ENCODE measurements at regions not wholly inside any gene's neighbourhood (a gene's known extent, or its start where the extent isn't known, plus 50 kb on each side); places are given as distances from the start of the nearest gene placed in this dataset.
"Not testable (repeated sequence)": the region's sequence is repeated elsewhere in the genome, so short reads cannot be mapped to it uniquely, and the experiment has no call there.

- no peaks in the 10 kb centered on the region for H3K27me3 ChIP-seq (ENCODE audit: control insufficient read depth, insufficient read depth, low read length)
- DNase-seq (ENCODE audit: low read depth, low spot score), result no peak
- no peaks in the 10 kb centered on the region for H3K4me1 ChIP-seq (ENCODE audit: control insufficient read depth, insufficient read depth, low read length)
- no peak overlapping the region for H3K27ac ChIP-seq (ENCODE audit: low read length)
- no peaks in the 10 kb centered on the region for H3K36me3 ChIP-seq (ENCODE audit: control insufficient read depth, insufficient read depth, low read length)
- H3K4me3 ChIP-seq (ENCODE audit: low read length), result no peak overlapping the region
- H3K9me3 ChIP-seq (ENCODE audit: control insufficient read depth, insufficient read depth, low read length), result no peaks in the 10 kb centered on the region
- no CpG with 5 or more reads among the region's 21 CpGs for WGBS (ENCODE audit: insufficient coverage, insufficient read length)
Measured at GRCh38 chr20:26277339-26277738, 580.7 kb upstream of the ZNF337 start.

DNA sequence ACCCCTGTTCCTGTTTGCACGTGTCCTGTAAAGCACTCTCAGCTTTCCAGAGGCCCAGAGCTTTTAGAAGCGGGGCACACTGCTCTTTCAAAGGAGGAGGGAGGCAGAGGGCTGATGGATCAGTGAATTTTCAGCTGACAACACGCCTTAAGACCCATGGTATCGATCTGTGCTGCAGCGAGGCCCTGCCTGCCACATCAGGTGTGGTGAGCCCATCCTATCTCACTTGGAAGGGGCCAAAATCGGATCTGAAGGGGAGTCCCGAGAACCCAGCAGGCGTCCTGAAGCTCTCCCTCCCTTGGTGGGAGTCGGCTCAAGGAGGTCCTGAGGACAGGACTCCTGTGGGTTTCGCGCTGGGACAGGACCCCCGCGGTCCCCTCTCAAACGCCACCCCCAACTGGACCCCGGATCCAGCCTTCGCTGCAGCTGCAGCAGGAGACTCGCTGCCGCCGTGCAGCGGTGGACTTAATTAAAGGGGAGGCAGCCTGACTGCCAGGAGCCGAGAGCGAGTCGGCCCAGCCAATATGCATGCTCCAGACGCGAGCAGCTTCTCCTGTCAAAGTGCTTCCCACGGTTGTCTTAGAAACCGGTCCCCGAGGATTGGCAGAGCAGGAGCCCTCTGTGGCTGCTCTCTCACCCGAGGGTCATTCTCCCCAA lies 580.0 kb upstream of the ZNF337 start:
- DNase-seq (ENCODE audit: low read depth, low spot score), result no peak

GRCh38 chr20:26268762-26269161 lies 572.1 kb upstream of the ZNF337 start:
- not testable (repeated sequence) for H3K4me3 ChIP-seq (ENCODE audit: low read length); H3K4me1 ChIP-seq (ENCODE audit: control insufficient read depth, insufficient read depth, low read length); H3K9me3 ChIP-seq (ENCODE audit: control insufficient read depth, insufficient read depth, low read length); H3K36me3 ChIP-seq (ENCODE audit: control insufficient read depth, insufficient read depth, low read length); H3K27me3 ChIP-seq (ENCODE audit: control insufficient read depth, insufficient read depth, low read length); DNase-seq (ENCODE audit: low read depth, low spot score); H3K27ac ChIP-seq (ENCODE audit: low read length)
- WGBS (ENCODE audit: insufficient coverage, insufficient read length), result no CpG with 5 or more reads among the region's 3 CpGs

More for the DNA sequence above, 580.0 kb upstream of the ZNF337 start:
- H3K27me3 ChIP-seq (ENCODE audit: control insufficient read depth, insufficient read depth, low read length), result no peaks in the 10 kb centered on the region
- H3K4me3 ChIP-seq (ENCODE audit: low read length), result no peak overlapping the region
- no peaks in the 10 kb centered on the region for H3K36me3 ChIP-seq (ENCODE audit: control insufficient read depth, insufficient read depth, low read length)
- no peaks in the 10 kb centered on the region for H3K9me3 ChIP-seq (ENCODE audit: control insufficient read depth, insufficient read depth, low read length)
- no peaks in the 10 kb centered on the region for H3K4me1 ChIP-seq (ENCODE audit: control insufficient read depth, insufficient read depth, low read length)
- no peak overlapping the region for H3K27ac ChIP-seq (ENCODE audit: low read length)
- WGBS (ENCODE audit: insufficient coverage, insufficient read length), result no CpG with 5 or more reads among the region's 29 CpGs

GRCh38 chr20:26260925-26261324 lies 564.3 kb upstream of the ZNF337 start:
- not testable (repeated sequence) for H3K9me3 ChIP-seq (ENCODE audit: control insufficient read depth, insufficient read depth, low read length); H3K4me1 ChIP-seq (ENCODE audit: control insufficient read depth, insufficient read depth, low read length); DNase-seq (ENCODE audit: low read depth, low spot score); H3K36me3 ChIP-seq (ENCODE audit: control insufficient read depth, insufficient read depth, low read length); H3K4me3 ChIP-seq (ENCODE audit: low read length); H3K27me3 ChIP-seq (ENCODE audit: control insufficient read depth, insufficient read depth, low read length); H3K27ac ChIP-seq (ENCODE audit: low read length)
- no CpG with 5 or more reads among the region's 2 CpGs for WGBS (ENCODE audit: insufficient coverage, insufficient read length)

GRCh38 chr20:26252311-26252975 lies 555.8 kb upstream of the ZNF337 start:
- DNase-seq (ENCODE audit: low read depth, low spot score); H3K27ac ChIP-seq (ENCODE audit: low read length); H3K36me3 ChIP-seq (ENCODE audit: control insufficient read depth, insufficient read depth, low read length); H3K27me3 ChIP-seq (ENCODE audit: control insufficient read depth, insufficient read depth, low read length); H3K9me3 ChIP-seq (ENCODE audit: control insufficient read depth, insufficient read depth, low read length); H3K4me3 ChIP-seq (ENCODE audit: low read length); H3K4me1 ChIP-seq (ENCODE audit: control insufficient read depth, insufficient read depth, low read length): not testable (repeated sequence)
- WGBS (ENCODE audit: insufficient coverage, insufficient read length), result no CpG with 5 or more reads among the region's 8 CpGs

DNA sequence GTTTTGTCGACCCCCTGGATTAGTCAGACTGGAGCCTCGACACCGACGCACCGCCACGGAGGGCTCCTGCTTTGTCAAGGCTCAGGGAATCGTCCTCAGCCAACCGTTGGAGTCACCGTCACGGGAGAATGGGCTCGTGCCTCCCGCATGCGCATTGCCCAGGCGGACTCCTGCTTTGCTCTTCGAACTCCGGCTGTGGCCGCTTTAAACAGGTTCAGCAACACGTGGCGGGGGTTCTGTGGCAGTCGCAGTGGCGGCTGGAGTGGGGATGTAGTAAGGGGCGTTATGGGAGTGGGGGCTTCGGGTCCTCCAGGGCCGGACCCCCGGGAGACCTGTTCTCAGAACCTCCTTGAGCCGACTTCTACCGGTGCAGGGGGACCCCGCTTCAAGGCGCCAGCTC lies 554.7 kb upstream of the ZNF337 start:
- not testable (repeated sequence) for H3K36me3 ChIP-seq (ENCODE audit: control insufficient read depth, insufficient read depth, low read length); H3K4me3 ChIP-seq (ENCODE audit: low read length); H3K27ac ChIP-seq (ENCODE audit: low read length); DNase-seq (ENCODE audit: low read depth, low spot score); H3K4me1 ChIP-seq (ENCODE audit: control insufficient read depth, insufficient read depth, low read length); H3K9me3 ChIP-seq (ENCODE audit: control insufficient read depth, insufficient read depth, low read length); H3K27me3 ChIP-seq (ENCODE audit: control insufficient read depth, insufficient read depth, low read length)
- no CpG with 5 or more reads among the region's 29 CpGs for WGBS (ENCODE audit: insufficient coverage, insufficient read length)

- not testable (repeated sequence) for DNase-seq (ENCODE audit: low read depth, low spot score); H3K27me3 ChIP-seq (ENCODE audit: control insufficient read depth, insufficient read depth, low read length); H3K9me3 ChIP-seq (ENCODE audit: control insufficient read depth, insufficient read depth, low read length); H3K27ac ChIP-seq (ENCODE audit: low read length); H3K4me1 ChIP-seq (ENCODE audit: control insufficient read depth, insufficient read depth, low read length); H3K36me3 ChIP-seq (ENCODE audit: control insufficient read depth, insufficient read depth, low read length); H3K4me3 ChIP-seq (ENCODE audit: low read length)
- WGBS (ENCODE audit: insufficient coverage, insufficient read length), result no CpG with 5 or more reads among the region's 26 CpGs
Measured at GRCh38 chr20:26250249-26251114, 553.8 kb upstream of the ZNF337 start.

DNA sequence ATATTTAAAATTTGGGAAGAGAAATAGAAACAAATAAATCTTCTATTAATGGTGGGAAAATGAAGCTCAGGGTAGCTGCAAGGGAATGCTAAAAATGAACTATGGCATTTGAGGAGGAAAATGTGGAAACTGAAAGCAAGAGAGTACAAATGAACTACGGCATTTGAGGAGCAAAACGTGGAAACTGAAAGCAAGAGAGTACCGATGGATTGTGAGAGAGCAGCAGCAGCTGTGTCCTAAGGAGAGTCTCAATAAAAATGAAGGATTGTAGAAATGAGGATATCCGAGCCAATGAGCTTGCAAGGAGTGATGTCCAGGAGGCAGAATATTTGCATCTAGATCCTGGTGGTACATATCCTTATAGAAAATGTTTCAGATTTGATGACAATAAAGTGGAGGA lies 547.1 kb upstream of the ZNF337 start:
- Histone ChIP-seq H3K4me1 (ENCODE audit: control insufficient read depth, insufficient read depth, low read length) (no peaks in the 10 kb centered on the region), H3K36me3 (ENCODE audit: control insufficient read depth, insufficient read depth, low read length) (no peaks in the 10 kb centered on the region), H3K27me3 (ENCODE audit: control insufficient read depth, insufficient read depth, low read length) (no peaks in the 10 kb centered on the region), H3K4me3 (ENCODE audit: low read length) (no peak overlapping the region), H3K9me3 (ENCODE audit: control insufficient read depth, insufficient read depth, low read length) (no peaks in the 10 kb centered on the region), H3K27ac (ENCODE audit: low read length) (no peak overlapping the region)
- WGBS (ENCODE audit: insufficient coverage, insufficient read length), result no CpG with 5 or more reads among the region's 4 CpGs
- DNase-seq (ENCODE audit: low read depth, low spot score), result no peak

DNA sequence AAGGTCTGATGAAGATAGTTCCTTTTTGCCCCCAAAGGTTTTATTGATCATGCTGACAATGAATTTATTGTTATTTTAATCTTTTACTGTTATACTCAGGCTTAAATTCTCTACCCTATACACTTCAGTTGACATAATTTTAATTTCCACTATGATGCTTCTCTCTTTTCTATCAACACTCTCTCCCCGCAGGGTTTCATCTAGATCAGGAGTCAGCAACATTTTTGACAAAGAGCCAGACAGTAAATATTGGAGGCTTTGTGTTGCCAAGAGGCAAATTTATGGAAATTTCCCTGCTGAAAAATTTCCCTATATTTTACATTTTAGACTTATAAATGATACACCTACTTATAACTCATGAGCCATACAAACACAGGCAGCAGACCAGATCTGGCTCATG lies 524.0 kb upstream of the ZNF337 start:
- H3K27ac ChIP-seq (ENCODE audit: low read length); H3K4me1 ChIP-seq (ENCODE audit: control insufficient read depth, insufficient read depth, low read length); H3K4me3 ChIP-seq (ENCODE audit: low read length); H3K9me3 ChIP-seq (ENCODE audit: control insufficient read depth, insufficient read depth, low read length); DNase-seq (ENCODE audit: low read depth, low spot score); H3K36me3 ChIP-seq (ENCODE audit: control insufficient read depth, insufficient read depth, low read length); H3K27me3 ChIP-seq (ENCODE audit: control insufficient read depth, insufficient read depth, low read length): not testable (repeated sequence)
- WGBS (ENCODE audit: insufficient coverage, insufficient read length), result no CpG with 5 or more reads among the region's 1 CpG

DNA sequence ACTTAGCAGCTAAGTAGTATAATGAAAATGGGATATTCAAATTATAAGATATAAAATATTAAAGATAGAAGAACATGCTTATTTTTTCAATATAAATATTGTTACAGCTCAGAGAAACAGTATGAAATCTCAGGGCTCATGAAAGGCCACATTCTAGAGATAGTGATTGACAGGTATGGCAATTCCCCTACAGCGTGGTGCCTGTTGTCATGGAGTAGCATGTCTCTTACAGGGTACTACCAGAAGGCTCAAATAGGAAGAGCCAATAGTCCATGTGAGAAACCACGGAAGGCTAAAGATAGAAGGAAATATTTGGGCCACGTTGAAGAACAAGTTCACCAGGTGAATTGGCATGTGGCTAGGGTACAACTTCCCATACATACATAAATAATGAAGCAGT lies 522.9 kb upstream of the ZNF337 start:
- not testable (repeated sequence) for H3K27ac ChIP-seq (ENCODE audit: low read length); H3K4me1 ChIP-seq (ENCODE audit: control insufficient read depth, insufficient read depth, low read length); H3K9me3 ChIP-seq (ENCODE audit: control insufficient read depth, insufficient read depth, low read length); DNase-seq (ENCODE audit: low read depth, low spot score); H3K36me3 ChIP-seq (ENCODE audit: control insufficient read depth, insufficient read depth, low read length); H3K27me3 ChIP-seq (ENCODE audit: control insufficient read depth, insufficient read depth, low read length); H3K4me3 ChIP-seq (ENCODE audit: low read length)
- WGBS (ENCODE audit: insufficient coverage, insufficient read length), result no CpG with 5 or more reads among the region's 3 CpGs
